ENCODE measurements at regions not wholly inside any gene's neighbourhood (a gene's known extent, or its start where the extent isn't known, plus 50 kb on each side); places are given as distances from the start of the nearest gene placed in this dataset.

- no peak for TF ChIP-seq CTCF (conservative IDR thresholded peaks at IDR 0.05; ENCODE audit: low read length)
- no peak overlapping the region for H3K4me3 ChIP-seq (ENCODE audit: low read length)
- peak; percentile 76 for DNase-seq (ENCODE audit: low read depth)
Measured at GRCh38 chr13:109874484-109875454, 88.4 kb upstream of the IRS2 start.

DNA sequence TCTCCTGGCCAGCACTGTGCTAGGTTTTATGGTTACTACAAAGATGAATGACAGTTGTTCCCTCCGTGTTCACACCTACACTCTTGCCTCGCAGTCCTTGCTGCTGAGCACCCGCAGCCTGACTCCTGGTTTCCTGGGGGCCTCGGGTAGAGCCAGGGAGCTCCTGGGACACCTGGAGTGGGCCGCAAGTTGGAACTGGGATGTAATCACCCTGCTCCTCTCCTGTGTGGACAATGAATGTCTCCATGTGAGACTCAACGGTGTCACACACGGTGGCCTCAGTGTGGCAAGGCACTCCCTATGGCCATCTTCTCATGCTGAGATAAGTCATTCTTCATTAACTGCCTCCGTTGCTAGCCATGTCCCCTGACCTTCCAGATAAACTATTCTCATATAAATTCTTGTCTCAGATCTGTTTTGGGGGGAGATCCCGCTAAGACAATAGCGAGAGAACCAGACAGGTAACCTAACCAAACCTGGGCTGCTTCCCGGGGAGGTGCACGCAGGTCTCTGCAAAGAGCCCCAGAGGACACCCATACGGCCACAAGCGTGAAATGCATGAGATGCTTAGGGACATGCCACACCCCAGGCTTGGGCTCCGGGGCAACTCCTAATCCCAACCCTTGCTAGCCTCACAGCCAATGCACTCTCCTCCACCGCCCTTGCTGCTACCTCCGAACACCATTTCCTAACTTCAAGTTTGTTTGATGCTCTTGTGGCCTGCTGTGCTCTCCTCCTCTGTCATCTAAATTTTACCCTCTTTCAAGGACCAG lies 87.2 kb upstream of the IRS2 start:
- DNase-seq (ENCODE audit: low read depth) = no peak
- H3K4me3 ChIP-seq (ENCODE audit: low read length) = no peak overlapping the region
- no peak for TF ChIP-seq CTCF (conservative IDR thresholded peaks at IDR 0.05; ENCODE audit: low read length)

- no peak for TF ChIP-seq CTCF (conservative IDR thresholded peaks at IDR 0.05; ENCODE audit: low read length)
- DNase-seq (ENCODE audit: low read depth) = no peak
- H3K4me3 ChIP-seq (ENCODE audit: low read length) = no peak overlapping the region
Measured at GRCh38 chr13:109872864-109873263, 86.5 kb upstream of the IRS2 start.

DNA sequence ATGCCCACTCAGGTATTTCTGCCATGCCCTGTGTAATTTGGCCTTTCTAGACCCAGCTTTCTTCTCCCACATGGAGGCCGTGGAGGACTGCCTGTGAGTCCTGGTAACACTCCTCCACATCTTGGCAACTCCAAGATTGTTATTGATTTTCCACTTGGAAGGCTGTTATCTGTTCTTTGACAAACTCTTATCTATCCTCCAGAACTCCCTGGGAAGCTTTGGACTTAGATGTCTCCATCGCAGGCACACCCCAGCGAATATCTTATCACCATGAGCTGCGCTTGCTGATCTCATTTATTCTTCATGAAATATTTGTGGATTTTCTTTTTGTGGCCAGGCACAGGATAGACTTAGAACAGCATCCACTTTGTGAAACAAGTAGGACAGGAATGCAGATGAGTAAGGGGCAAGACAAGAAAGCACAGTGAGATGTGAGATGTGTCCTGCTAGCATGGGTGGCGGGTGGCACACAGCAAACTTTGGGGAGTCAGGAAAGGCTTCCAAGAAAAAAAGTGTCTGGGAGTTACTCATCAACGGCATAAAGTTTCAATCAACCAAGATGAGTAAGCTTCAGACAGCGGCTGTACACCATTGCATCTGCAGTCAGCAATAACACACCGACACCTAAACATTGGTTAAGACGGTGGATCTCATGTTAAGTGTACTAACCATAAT lies 84.5 kb upstream of the IRS2 start:
- TF ChIP-seq CTCF (conservative IDR thresholded peaks at IDR 0.05; ENCODE audit: low read length) = no peak

DNA sequence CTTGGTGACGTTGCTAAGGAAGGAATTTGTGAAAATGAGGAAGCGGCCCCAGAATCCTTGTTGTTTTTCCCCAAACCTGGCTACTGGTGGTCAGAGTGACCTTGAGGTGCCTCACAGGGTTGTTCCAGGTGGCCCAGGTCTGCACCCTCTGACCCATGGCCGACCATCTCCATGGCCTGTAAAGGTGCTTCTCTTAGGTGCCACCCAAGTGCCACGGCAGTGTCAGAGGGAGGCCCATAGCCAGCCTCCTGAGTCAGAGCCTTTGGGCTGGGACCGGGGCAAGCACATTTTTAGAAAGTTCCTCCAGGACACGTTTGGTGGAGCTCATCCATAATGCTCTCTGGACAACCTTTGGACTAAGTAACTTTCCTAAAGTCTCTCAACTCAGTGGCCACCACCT lies 83.9 kb upstream of the IRS2 start:
- peak overlapping the region; percentile 55; the same call in 1 of the 2 replicates for H3K4me3 ChIP-seq (ENCODE audit: low read length)
- TF ChIP-seq CTCF (conservative IDR thresholded peaks at IDR 0.05; ENCODE audit: low read length) = no peak
- DNase-seq (ENCODE audit: low read depth) = no peak

More for the DNA sequence above, 84.5 kb upstream of the IRS2 start:
- DNase-seq (ENCODE audit: low read depth) = peak; percentile 30
- no peak overlapping the region for H3K4me3 ChIP-seq (ENCODE audit: low read length)

DNA sequence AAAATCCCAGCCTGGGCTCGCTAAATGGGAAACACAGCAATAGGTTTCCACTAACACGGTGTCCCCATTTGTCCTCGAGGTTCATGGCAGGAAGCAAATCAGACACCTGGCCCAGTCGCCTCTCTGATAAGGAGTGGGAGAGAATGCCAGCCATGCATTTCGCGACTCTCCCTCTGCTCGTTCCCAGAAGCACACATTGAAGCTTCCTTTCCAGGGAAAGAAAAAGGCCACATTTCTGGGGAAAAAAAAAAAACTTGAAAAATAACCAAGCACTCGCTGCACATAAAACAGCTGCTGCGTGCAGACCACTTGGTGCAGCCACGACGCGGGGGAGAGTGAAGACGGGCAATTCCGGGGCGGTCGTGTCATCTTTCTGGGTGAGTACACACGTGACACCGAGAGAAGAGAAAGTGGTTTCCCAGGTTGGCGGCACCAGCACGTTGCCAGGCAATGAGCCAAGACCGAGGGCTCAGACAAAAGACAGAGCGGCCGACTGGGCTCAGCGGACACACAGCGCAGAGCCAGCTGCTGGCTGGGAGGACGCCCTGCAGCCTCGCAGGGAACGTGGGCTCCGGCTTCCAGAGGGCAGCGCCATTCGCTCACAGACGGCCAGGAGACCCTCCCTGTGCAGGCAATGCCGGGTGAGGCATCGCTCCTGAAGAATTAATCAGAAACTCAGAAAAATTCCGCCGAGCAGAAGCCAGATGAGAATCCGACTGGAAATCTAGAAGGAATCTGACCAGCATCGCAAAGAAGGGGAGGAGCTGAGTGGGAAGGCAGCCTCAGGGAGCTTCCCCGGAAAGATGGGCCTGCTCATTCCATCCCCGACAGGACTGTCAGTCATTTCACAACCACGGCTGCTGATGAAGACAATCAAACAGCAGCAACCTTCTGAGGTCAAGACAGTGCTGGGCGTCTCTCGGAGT lies 83.2 kb upstream of the IRS2 start:
- peak; percentile 66 for DNase-seq (ENCODE audit: low read depth)

More for the DNA sequence above, 83.2 kb upstream of the IRS2 start:
- peak overlapping the region; percentile 55 for H3K4me3 ChIP-seq (ENCODE audit: low read length)
- no peak for TF ChIP-seq CTCF (conservative IDR thresholded peaks at IDR 0.05; ENCODE audit: low read length)

All from AG10803 (cell line).